Heart left ventricle (tissue), 16 donors: ENCODE measurements at regions not wholly inside any gene's neighbourhood (a gene's known extent, or its start where the extent isn't known, plus 50 kb on each side); places are given as distances from the start of the nearest gene placed in this dataset.

Source experiments
- ATAC-seq, 4 donors: fragments of 200-7000 bp; cut with Tn5 transposase; one replicate each; pipeline ENCODE4 v1.9.1; 2020 to 2022; ENCODE audit warnings: moderate library complexity in 4 of 4, mild to moderate bottlenecking in 3 of 4, moderate number of reproducible peaks in 1 of 4
- DNase-seq, 5 donors: peaks; one replicate each; pipeline ENCODE4 v3.0.0-alpha.2; 2020
- H3K27ac ChIP-seq, 12 donors: fragments of 200-600 bp; sonication (generic) in 4 of 12; one replicate each; pipeline versions ENCODE4 v1.5.0 to v1.8.0; 2016 to 2022; ENCODE audit warnings: mild to moderate bottlenecking in 2 of 12
- H3K27me3 ChIP-seq, 9 donors: fragments of 200-600 bp; sonication (generic) in 2 of 9; one replicate each; pipeline versions ENCODE4 v1.5.1 to v1.8.0; 2016 to 2022; ENCODE audit warnings: mild to moderate bottlenecking in 3 of 9
- H3K36me3 ChIP-seq, 9 donors: fragments of 200-600 bp; sonication (generic) in 2 of 9; one replicate each; pipeline versions ENCODE4 v1.5.0 to v1.8.0; 2018 to 2022; ENCODE audit warnings: mild to moderate bottlenecking in 2 of 9
- H3K4me1 ChIP-seq, 12 donors: fragments of 200-600 bp; sonication (generic) in 4 of 12; one replicate each; pipeline versions ENCODE4 v1.5.0 to v1.8.0; 2016 to 2022; ENCODE audit warnings: mild to moderate bottlenecking in 3 of 12
- H3K4me3 ChIP-seq, 12 donors: fragments of 200-600 bp; sonication (generic) in 4 of 12; one replicate each; pipeline versions ENCODE4 v1.5.0 to v1.8.0; 2017 to 2022; ENCODE audit warnings: mild to moderate bottlenecking in 9 of 12, moderate library complexity in 4 of 12
- H3K9me3 ChIP-seq, 12 donors: fragments of 200-600 bp; sonication (generic) in 4 of 12; one replicate each; pipeline versions ENCODE4 v1.5.0 to v1.8.0; 2016 to 2022; ENCODE audit warnings: mild to moderate bottlenecking in 1 of 12
- CTCF ChIP-seq, 12 donors: fragments of 200-600 bp; sonication (generic) in 4 of 12; IDR thresholded peaks; one replicate each; pipeline versions ENCODE4 v1.5.0 to v1.8.0; 2018 to 2022; ENCODE audit warnings: antibody characterized with exemption in 12 of 12, mild to moderate bottlenecking in 5 of 12
- POLR2A ChIP-seq, 2 donors: fragments of 450-650 bp; IDR thresholded peaks; one replicate each; pipeline ENCODE4 v1.6.1; 2017; ENCODE audit warnings: antibody characterized with exemption in 2 of 2, mild to moderate bottlenecking in 2 of 2, moderate library complexity in 2 of 2
- WGBS, 4 donors: extraction: QIAGEN DNeasy Blood & Tissue Kit in 2 of 4; methylation state at CpG; one replicate each; pipeline versions ENCODE4 v1.1.5 to v1.1.7; 2013 to 2018; 5-methylcytosine and 5-hydroxymethylcytosine counted together
- intact Hi-C, 10 donors: fragments of 100-400 bp; cut with DNase I; formaldehyde crosslinking; loops; one replicate each; pipeline versions ENCODE4 v1.11.1 to v1.14.2; 2022
- donor health status: ischemic (EF 13 %, LVEDD 7.1; RV severe dilation, severe dysfunction).
- donor health status: healthy with polysubstance abuse.
- donor health status: DM: no; HTN: yes; CAD: no.
- donor health status: DM: no; HTN: no; CAD: no.
- donor health status: ischemic (EF 25% LVEDD 6.9; RV normal size, moderate dysfunction).
- donor health status: ischemic (EF 25% LVEDD 5.7; RV mildly dilated, moderate dysfunction).
- donor health status: healthy.
- donor health status: DM: yes; HTN: yes; CAD: no.
- donor health status: ischemic (EF 35%, LVEDD 5.7; RV mildly dilated, moderate dysfunction).
- donor health status: nonischemic (EF 11% LVEDD 7.7; RV severe dilation, severe dysfunction).
- donor health status: DM: yes; HTN: yes; CAD: no.
- donor health status: PGD.
- donor health status: ischemic (EF 29% LVEDD 5.4; RV normal size, mild dysfunction).
- donor health status: nonischemic (EF 23%, LVEDD 6.1; RV moderate dilation, normal function).

GRCh38 chr2:39535636-39536185 lies 98.6 kb upstream of the MAP4K3 start:
- no peak overlapping the region for H3K4me3 ChIP-seq

DNA sequence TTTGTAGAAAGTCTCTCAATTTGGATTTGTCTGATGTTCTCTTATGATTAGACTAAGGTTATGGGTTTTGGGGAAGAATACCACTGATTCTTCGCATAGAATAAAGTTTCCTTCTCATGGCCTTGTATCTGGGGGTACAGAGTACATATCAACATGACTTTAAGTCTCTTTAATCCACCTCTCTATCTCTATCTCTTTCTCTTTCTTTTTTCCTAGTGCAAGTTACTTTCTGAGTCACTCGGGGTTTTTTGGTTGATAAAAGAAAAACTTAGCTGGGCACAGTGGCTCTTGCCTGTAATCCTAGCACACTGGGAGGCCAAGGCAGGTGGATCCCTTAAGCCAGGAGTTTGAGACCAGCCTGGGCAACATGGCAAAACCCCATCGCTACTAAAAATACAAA lies 100.1 kb upstream of the MAP4K3 start:
- Histone ChIP-seq H3K9me3 (no peaks in the 10 kb centered on the region), H3K36me3 (no peaks in the 10 kb centered on the region), H3K4me1 (peaks cover 0 to 37% (median 20%) of the 10 kb centered on the region in 12 donors), H3K27me3 (no peaks in the 10 kb centered on the region), H3K27ac (no peak overlapping the region), H3K4me3 (no peak overlapping the region)
- ATAC-seq (no peak), DNase-seq (no peak)
- intact Hi-C loops, result no loop called here
- 90 to 96% (median 93%) methylated on average over 3 of the region's 3 CpGs for WGBS, 4 donors
- TF ChIP-seq POLR2A (IDR thresholded peaks at IDR 0.05) (no peak), CTCF (IDR thresholded peaks at IDR 0.05) (no peak)

More at GRCh38 chr2:39535636-39536185, 98.6 kb upstream of the MAP4K3 start:
- WGBS, 4 donors, result 81 to 85% (median 82%) methylated on average over 7 of the region's 7 CpGs
- Histone ChIP-seq H3K27ac (no peak overlapping the region), H3K36me3 (no peaks in the 10 kb centered on the region), H3K4me1 (peaks cover 0 to 32% (median 11%) of the 10 kb centered on the region in 12 donors), H3K9me3 (no peaks in the 10 kb centered on the region), H3K27me3 (no peaks in the 10 kb centered on the region)
- TF ChIP-seq POLR2A (IDR thresholded peaks at IDR 0.05) (no peak), CTCF (IDR thresholded peaks at IDR 0.05) (no peak)
- intact Hi-C loops, result no loop called here
- DNase-seq, result no peak
- ATAC-seq, result no peak

DNA sequence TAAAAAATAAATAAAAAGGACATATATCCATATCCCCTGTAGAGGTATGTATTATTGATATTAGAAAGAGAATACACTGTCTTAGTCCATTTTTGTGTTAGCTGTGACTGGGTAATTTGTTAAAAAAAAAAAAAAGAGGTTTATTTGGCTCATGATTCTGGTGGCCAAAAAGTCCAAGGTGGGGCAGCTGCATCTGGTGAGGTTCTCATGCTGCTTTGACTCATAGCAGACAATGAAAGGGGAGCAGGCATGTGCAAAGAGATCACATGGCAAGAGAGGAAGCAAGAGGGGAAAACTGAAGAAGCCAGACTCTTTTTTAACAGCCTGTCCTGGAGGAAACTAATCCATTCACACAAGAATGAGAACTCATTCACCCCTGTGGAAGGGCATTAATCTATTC lies 101.6 kb upstream of the MAP4K3 start:
- DNase-seq, result no peak

GRCh38 chr2:39540414-39540813 lies 103.3 kb upstream of the MAP4K3 start:
- ATAC-seq, result peak in 1 of 4 donors; percentile 33
- Histone ChIP-seq H3K27me3 (no peaks in the 10 kb centered on the region), H3K27ac (peak overlapping the region; percentile 62 to 88 (median 81)), H3K4me3 (no peak overlapping the region), H3K4me1 (peaks cover 0 to 33% (median 17%) of the 10 kb centered on the region in 12 donors), H3K36me3 (no peaks in the 10 kb centered on the region), H3K9me3 (no peaks in the 10 kb centered on the region)
- intact Hi-C loops, result no loop called here
- TF ChIP-seq POLR2A (IDR thresholded peaks at IDR 0.05), result no peak
- no peak for TF ChIP-seq CTCF (IDR thresholded peaks at IDR 0.05)
- no peak for DNase-seq

More for the DNA sequence above, 101.6 kb upstream of the MAP4K3 start:
- TF ChIP-seq POLR2A (IDR thresholded peaks at IDR 0.05) (no peak), CTCF (IDR thresholded peaks at IDR 0.05) (no peak)
- no peaks in the 10 kb centered on the region for H3K9me3 ChIP-seq
- no peaks in the 10 kb centered on the region for H3K27me3 ChIP-seq
- H3K4me1 ChIP-seq, result peaks cover 0 to 39% (median 18%) of the 10 kb centered on the region in 12 donors
- no peak overlapping the region for H3K4me3 ChIP-seq
- intact Hi-C loops, result no loop called here
- H3K36me3 ChIP-seq, result no peaks in the 10 kb centered on the region
- no peak for ATAC-seq
- no peak overlapping the region for H3K27ac ChIP-seq
